B cell (primary cell): ENCODE measurements at regions not wholly inside any gene's neighbourhood (a gene's known extent, or its start where the extent isn't known, plus 50 kb on each side); places are given as distances from the start of the nearest gene placed in this dataset.

Source experiments
- ATAC-seq: fragments of 200-7000 bp; cut with Tn5 transposase; one replicate; pipeline ENCODE4 v1.10.0; 2021; ENCODE audit warnings: low read depth, mild to moderate bottlenecking, moderate number of reproducible peaks, moderate library complexity
- CTCF ChIA-PET: fragments of 350-600 bp; sonication (Branson Sonifier 250); formaldehyde crosslinking; loops from one replicate; lab custom pipeline; 2021; ENCODE audit warnings: antibody characterized with exemption, inconsistent platforms; lab: Charles Lee
- POLR2A ChIA-PET: fragments of 350-600 bp; sonication (Branson Sonifier 250); formaldehyde crosslinking; loops from one replicate; lab custom pipeline; 2021; ENCODE audit warnings: antibody characterized with exemption; lab: Charles Lee
- DNase-seq: peaks from one replicate; pipeline ENCODE4 v3.0.0; 2013
- H2AFZ ChIP-seq: 2 replicates; pipeline ENCODE4 v1.6.1; 2012; ENCODE audit warnings: mild to moderate bottlenecking, low read depth, low read length; ENCODE audit not compliant: insufficient read depth, poor library complexity, severe bottlenecking
- H3K27ac ChIP-seq, 2 donors: 1 replicate in 1 of 2; 2 replicates in 1 of 2; pipeline ENCODE4 v1.5.1; 2012 to 2013; ENCODE audit warnings: low read length in 2 of 2, mild to moderate bottlenecking in 2 of 2, moderate library complexity in 1 of 2
- H3K27me3 ChIP-seq, 4 experiments: fragments of 200-600 bp in 1 of 4; sonication (generic) in 1 of 4; replicated peaks in 1 of 4; 1 replicate in 2 of 4; 2 replicates in 2 of 4; pipeline versions ENCODE4 v1.6.1 to v1.7.0; 2013 to 2016; ENCODE audit warnings: low read length in 3 of 4, mild to moderate bottlenecking in 2 of 4, mixed read lengths in 1 of 4, moderate library complexity in 1 of 4; ENCODE audit not compliant: insufficient read depth in 4 of 4, control insufficient read depth in 3 of 4; ENCODE audit errors: control extremely low read depth in 1 of 4
- H3K36me3 ChIP-seq, 2 experiments: replicated peaks in 1 of 2; 1 replicate in 1 of 2; 2 replicates in 1 of 2; pipeline versions ENCODE4 v1.6.1 to v1.7.1; 2013; ENCODE audit warnings: low read length in 1 of 2; ENCODE audit not compliant: insufficient read depth in 2 of 2, control insufficient read depth in 1 of 2; ENCODE audit errors: control extremely low read depth in 1 of 2, extremely low read depth in 1 of 2
- H3K4me1 ChIP-seq, 2 donors: fragments of 200-600 bp in 1 of 2; sonication (generic) in 1 of 2; 1 replicate in 1 of 2; 2 replicates in 1 of 2; pipeline versions ENCODE4 v1.5.1 to v1.6.1; 2013 to 2017; ENCODE audit warnings: low read length in 2 of 2; ENCODE audit not compliant: control insufficient read depth in 2 of 2, insufficient read depth in 2 of 2
- H3K4me2 ChIP-seq: replicated peaks from 2 replicates; pipeline ENCODE3; 2012; ENCODE audit warnings: mild to moderate bottlenecking, low read depth, low read length; ENCODE audit not compliant: poor library complexity, severe bottlenecking
- H3K4me3 ChIP-seq, 5 experiments: fragments of 200-600 bp in 1 of 5; sonication (generic) in 1 of 5; 1 replicate in 3 of 5; 2 replicates in 2 of 5; pipeline versions ENCODE4 v1.5.1 to v1.7.0; 2011 to 2016; ENCODE audit warnings: low read length in 4 of 5, mild to moderate bottlenecking in 4 of 5, low read depth in 2 of 5, control low read depth in 1 of 5, moderate library complexity in 1 of 5; ENCODE audit not compliant: insufficient read depth in 1 of 5; ENCODE audit errors: control extremely low read depth in 1 of 5, extremely low read depth in 1 of 5
- H3K79me2 ChIP-seq: fragments of 200-600 bp; sonication (generic); one replicate; pipeline ENCODE4 v1.6.0; 2016; ENCODE audit warnings: low read length; ENCODE audit not compliant: control insufficient read depth, insufficient read depth
- H3K9ac ChIP-seq: fragments of 200-600 bp; sonication (generic); 2 replicates; pipeline ENCODE4 v1.6.1; 2017; ENCODE audit warnings: mild to moderate bottlenecking, low read length, moderate library complexity
- H3K9me3 ChIP-seq, 3 donors: one replicate each; pipeline versions ENCODE4 v1.6.1 to v1.7.1; 2013; ENCODE audit warnings: low read length in 2 of 3; ENCODE audit not compliant: control insufficient read depth in 2 of 3, insufficient read depth in 1 of 3; ENCODE audit errors: control extremely low read depth in 1 of 3
- H4K20me1 ChIP-seq: 2 replicates; pipeline ENCODE4 v1.6.0; 2012; ENCODE audit warnings: mild to moderate bottlenecking, low read length; ENCODE audit not compliant: insufficient read depth, control insufficient read depth, poor library complexity, severe bottlenecking
- H3K27ac Mint-ChIP-seq: one replicate; pipeline ENCODE4 v1.8.0; 2021; ENCODE audit warnings: mixed read lengths
- H3K27me3 Mint-ChIP-seq: one replicate; pipeline ENCODE4 v1.8.0; 2021; ENCODE audit warnings: mixed read lengths
- H3K4me1 Mint-ChIP-seq: one replicate; pipeline ENCODE4 v1.8.0; 2021; ENCODE audit warnings: mixed read lengths
- H3K4me3 Mint-ChIP-seq: one replicate; pipeline ENCODE4 v1.8.0; 2021; ENCODE audit warnings: mixed read lengths
- H3K9me3 Mint-ChIP-seq: one replicate; pipeline ENCODE4 v1.8.0; 2022; ENCODE audit warnings: mixed read lengths; ENCODE audit not compliant: insufficient read depth
- EZH2 ChIP-seq: IDR thresholded peaks from 2 replicates; pipeline ENCODE4 v1.6.1; 2012; ENCODE audit warnings: borderline replicate concordance, low read depth, mild to moderate bottlenecking, moderate library complexity, low read length; ENCODE audit not compliant: insufficient read depth, poor library complexity, severe bottlenecking
- WGBS: methylation state at CpG from one replicate; pipeline ENCODE4 v1.1.5; 2013; ENCODE audit warnings: missing lambda C conversion rate; ENCODE audit not compliant: insufficient coverage; 5-methylcytosine and 5-hydroxymethylcytosine counted together
- intact Hi-C: fragments of 100-400 bp; cut with micrococcal nuclease; formaldehyde crosslinking; loops from one replicate; pipeline ENCODE4 v1.10.0; 2022
- TF ChIP-seq, protein P1 (sequence below): fragments of 200-600 bp; IDR thresholded peaks from one replicate; pipeline ENCODE4 v1.8.0; 2022; ENCODE audit warnings: antibody characterized with exemption, mild to moderate bottlenecking

DNA sequence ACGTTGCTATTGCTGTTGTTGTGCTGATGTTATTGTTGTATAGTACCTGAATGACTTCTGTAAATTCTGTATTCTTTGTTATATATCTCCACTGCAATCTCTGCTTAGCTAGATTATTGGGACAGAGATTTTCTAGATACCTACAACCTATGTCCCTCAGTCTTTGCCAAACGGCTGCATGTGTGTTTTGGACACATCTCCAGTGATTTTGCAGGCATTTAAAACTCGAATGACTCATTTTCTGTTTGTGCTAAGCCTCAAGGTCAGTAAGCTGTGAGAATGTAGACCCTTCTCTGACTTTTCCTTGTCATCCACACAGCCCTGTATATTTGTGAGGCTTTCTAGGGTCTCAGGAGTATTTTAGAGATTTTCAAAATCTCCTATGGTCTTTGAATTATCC, 410.7 kb downstream of the POM121L12 start:
- Histone ChIP-seq H4K20me1 (no peaks in the 10 kb centered on the region), H3K4me2 (no peak overlapping the region), H3K27me3 (no peaks in the 10 kb centered on the region), H3K4me3 (no peak overlapping the region), H3K79me2 (no peaks in the 10 kb centered on the region), H3K9ac (no peak overlapping the region), H2AFZ (no peak overlapping the region), H3K27ac (no peak overlapping the region), H3K9me3 (no peaks in the 10 kb centered on the region), H3K36me3 (no peaks in the 10 kb centered on the region), H3K4me1 (no peaks in the 10 kb centered on the region)
- ATAC-seq (no peak), DNase-seq (no peak)
- ChIA-PET CTCF (no interaction called here), POLR2A (no interaction called here)
- TF ChIP-seq EZH2 = no peak
- TF ChIP-seq, protein P1, sequence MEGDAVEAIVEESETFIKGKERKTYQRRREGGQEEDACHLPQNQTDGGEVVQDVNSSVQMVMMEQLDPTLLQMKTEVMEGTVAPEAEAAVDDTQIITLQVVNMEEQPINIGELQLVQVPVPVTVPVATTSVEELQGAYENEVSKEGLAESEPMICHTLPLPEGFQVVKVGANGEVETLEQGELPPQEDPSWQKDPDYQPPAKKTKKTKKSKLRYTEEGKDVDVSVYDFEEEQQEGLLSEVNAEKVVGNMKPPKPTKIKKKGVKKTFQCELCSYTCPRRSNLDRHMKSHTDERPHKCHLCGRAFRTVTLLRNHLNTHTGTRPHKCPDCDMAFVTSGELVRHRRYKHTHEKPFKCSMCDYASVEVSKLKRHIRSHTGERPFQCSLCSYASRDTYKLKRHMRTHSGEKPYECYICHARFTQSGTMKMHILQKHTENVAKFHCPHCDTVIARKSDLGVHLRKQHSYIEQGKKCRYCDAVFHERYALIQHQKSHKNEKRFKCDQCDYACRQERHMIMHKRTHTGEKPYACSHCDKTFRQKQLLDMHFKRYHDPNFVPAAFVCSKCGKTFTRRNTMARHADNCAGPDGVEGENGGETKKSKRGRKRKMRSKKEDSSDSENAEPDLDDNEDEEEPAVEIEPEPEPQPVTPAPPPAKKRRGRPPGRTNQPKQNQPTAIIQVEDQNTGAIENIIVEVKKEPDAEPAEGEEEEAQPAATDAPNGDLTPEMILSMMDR = no peak
- H3K4me1 Mint-ChIP-seq = no peaks in the 10 kb centered on the region
- WGBS = 83% methylated on average over 1 of the region's 3 CpGs
- intact Hi-C loops = no loop called here
- H3K9me3 Mint-ChIP-seq = peaks cover 6% of the 10 kb centered on the region
- H3K27ac Mint-ChIP-seq = no peak overlapping the region
- no peaks in the 10 kb centered on the region for H3K27me3 Mint-ChIP-seq
- H3K4me3 Mint-ChIP-seq = no peak overlapping the region

DNA sequence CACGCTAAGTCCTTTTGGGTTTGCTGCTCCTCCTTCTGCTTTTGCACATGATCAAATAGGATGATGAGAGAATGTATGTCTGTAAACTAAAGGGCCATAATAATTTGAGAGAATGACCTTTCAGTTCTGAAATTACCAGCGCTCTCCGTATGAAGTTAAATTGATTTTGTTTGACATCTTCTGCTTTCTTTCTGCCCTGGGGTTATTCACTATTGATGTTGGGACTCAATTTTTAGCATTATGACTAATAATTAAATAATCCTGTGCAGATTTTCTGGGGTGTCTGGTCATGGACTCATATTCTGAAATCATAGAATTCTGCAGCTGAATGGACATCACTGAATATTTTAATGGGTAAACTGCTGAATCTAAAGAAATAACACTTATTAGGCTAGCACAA, 423.2 kb downstream of the POM121L12 start:
- Mint-ChIP-seq H3K4me1 (no peaks in the 10 kb centered on the region), H3K9me3 (peaks cover 2% of the 10 kb centered on the region), H3K4me3 (no peak overlapping the region), H3K27me3 (no peaks in the 10 kb centered on the region), H3K27ac (no peak overlapping the region)
- Histone ChIP-seq H3K79me2 (no peaks in the 10 kb centered on the region), H3K9me3 (no peaks in the 10 kb centered on the region), H3K27ac (no peak overlapping the region), H3K9ac (no peak overlapping the region), H4K20me1 (no peaks in the 10 kb centered on the region), H3K4me2 (no peak overlapping the region), H3K4me3 (no peak overlapping the region), H3K27me3 (no peaks in the 10 kb centered on the region), H3K36me3 (no peaks in the 10 kb centered on the region), H3K4me1 (no peaks in the 10 kb centered on the region), H2AFZ (no peak overlapping the region)
- POLR2A ChIA-PET = no interaction called here
- CTCF ChIA-PET = no interaction called here
- TF ChIP-seq, protein P1 = no peak
- TF ChIP-seq EZH2 = no peak
- no peak for DNase-seq
- no peak for ATAC-seq
- intact Hi-C loops = no loop called here
- no CpG with 5 or more reads among the region's 3 CpGs for WGBS
